ENCODE measurements at regions not wholly inside any gene's neighbourhood (a gene's known extent, or its start where the extent isn't known, plus 50 kb on each side); places are given as distances from the start of the nearest gene placed in this dataset.

- TF ChIP-seq CTCF (IDR thresholded peaks at IDR 0.05; ENCODE audit: insufficient read depth, low read depth, low read length) (no peak), EZH2 (IDR thresholded peaks at IDR 0.05; ENCODE audit: insufficient read depth, low read length) (no peak)
Observed at GRCh38 chr2:166671801-166672200, 177.8 kb upstream of the SCN7A start.
